ENCODE measurements at regions not wholly inside any gene's neighbourhood (a gene's known extent, or its start where the extent isn't known, plus 50 kb on each side); places are given as distances from the start of the nearest gene placed in this dataset.

DNA sequence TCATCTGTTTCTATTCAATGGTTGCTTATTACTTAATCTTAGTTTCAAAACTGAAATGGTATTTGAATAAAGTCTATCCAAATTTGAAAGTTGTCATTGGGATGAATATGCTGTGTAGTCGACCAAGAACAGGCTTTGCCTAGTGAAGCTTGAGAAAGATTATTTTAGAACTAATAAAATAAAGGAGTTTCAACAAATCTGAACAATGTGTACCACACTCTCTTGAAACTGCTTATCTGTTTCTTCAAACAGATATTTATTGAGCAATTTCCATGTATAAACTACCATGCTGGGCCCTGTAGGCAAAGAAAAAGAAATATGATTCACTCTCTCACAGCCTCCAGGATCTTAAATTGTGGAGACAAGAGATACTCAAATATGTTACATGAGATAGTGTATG is 174.4 kb downstream of the OGFRL1 start:
- Mint-ChIP-seq H3K4me3 (no peak overlapping the region), H3K27ac (no peak overlapping the region), H3K4me1 (no peaks in the 10 kb centered on the region), H3K36me3 (ENCODE audit: low read depth) (no peaks in the 10 kb centered on the region), H3K27me3 (ENCODE audit: low read depth, poor library complexity) (peaks cover 6% of the 10 kb centered on the region), H3K9me3 (peaks cover 33% of the 10 kb centered on the region)
- TF ChIP-seq, protein P1, sequence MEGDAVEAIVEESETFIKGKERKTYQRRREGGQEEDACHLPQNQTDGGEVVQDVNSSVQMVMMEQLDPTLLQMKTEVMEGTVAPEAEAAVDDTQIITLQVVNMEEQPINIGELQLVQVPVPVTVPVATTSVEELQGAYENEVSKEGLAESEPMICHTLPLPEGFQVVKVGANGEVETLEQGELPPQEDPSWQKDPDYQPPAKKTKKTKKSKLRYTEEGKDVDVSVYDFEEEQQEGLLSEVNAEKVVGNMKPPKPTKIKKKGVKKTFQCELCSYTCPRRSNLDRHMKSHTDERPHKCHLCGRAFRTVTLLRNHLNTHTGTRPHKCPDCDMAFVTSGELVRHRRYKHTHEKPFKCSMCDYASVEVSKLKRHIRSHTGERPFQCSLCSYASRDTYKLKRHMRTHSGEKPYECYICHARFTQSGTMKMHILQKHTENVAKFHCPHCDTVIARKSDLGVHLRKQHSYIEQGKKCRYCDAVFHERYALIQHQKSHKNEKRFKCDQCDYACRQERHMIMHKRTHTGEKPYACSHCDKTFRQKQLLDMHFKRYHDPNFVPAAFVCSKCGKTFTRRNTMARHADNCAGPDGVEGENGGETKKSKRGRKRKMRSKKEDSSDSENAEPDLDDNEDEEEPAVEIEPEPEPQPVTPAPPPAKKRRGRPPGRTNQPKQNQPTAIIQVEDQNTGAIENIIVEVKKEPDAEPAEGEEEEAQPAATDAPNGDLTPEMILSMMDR (IDR thresholded peaks at IDR 0.05), result no peak
- DNase-seq, result no peak

DNA sequence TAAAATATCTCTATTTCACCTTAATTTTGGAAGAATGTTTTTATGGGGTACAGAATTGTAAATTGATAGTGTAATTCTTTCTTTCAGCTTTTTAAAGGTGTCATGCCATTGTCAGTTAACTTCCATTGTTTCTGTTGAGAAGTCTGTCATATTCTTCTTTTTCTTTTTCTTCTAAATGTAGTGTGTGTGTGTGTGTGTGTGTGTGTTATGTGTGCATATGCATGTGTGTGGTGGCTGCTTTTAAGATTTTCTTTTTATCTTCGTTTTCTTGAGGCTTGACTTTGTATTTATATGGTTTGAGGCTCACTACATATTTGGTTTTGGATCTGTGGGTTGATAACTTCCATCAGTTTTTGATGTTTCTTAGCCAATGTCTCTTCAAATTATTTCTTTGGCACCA is 176.5 kb downstream of the OGFRL1 start:
- H3K4me3 Mint-ChIP-seq, result no peak overlapping the region
- no peak for DNase-seq

DNA sequence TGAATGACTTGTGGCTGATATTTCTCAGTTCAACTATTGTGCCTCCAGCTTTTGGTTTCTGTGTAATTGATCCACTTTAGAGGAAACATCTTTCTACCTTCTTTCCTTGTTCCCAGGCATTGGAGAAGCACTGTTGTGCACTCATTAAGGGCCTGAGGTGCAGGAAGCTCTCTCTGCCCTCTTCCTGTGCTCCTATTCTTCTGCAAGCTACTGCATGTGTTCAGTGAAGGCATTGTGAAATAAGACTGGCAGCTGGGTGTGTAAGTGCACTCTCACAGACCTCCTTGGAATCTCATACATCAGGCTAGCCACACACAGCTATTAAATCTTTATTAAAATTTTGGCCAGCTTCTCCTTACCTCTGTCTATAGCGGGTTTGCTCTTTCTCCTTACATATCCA is 177.8 kb downstream of the OGFRL1 start:
- H3K27ac Mint-ChIP-seq, result no peak overlapping the region
- H3K36me3 Mint-ChIP-seq (ENCODE audit: low read depth), result no peaks in the 10 kb centered on the region
- peaks cover 6% of the 10 kb centered on the region for H3K27me3 Mint-ChIP-seq (ENCODE audit: low read depth, poor library complexity)
- TF ChIP-seq, protein P1 (IDR thresholded peaks at IDR 0.05), result no peak
- no peak for DNase-seq
- H3K9me3 Mint-ChIP-seq, result peaks cover 33% of the 10 kb centered on the region
- no peak overlapping the region for H3K4me3 Mint-ChIP-seq
- H3K4me1 Mint-ChIP-seq, result no peaks in the 10 kb centered on the region

More for the DNA sequence above, 176.5 kb downstream of the OGFRL1 start:
- no peaks in the 10 kb centered on the region for H3K36me3 Mint-ChIP-seq (ENCODE audit: low read depth)
- peaks cover 33% of the 10 kb centered on the region for H3K9me3 Mint-ChIP-seq
- TF ChIP-seq, protein P1 (IDR thresholded peaks at IDR 0.05), result no peak
- H3K27me3 Mint-ChIP-seq (ENCODE audit: low read depth, poor library complexity), result peaks cover 10% of the 10 kb centered on the region
- no peaks in the 10 kb centered on the region for H3K4me1 Mint-ChIP-seq
- no peak overlapping the region for H3K27ac Mint-ChIP-seq

DNA sequence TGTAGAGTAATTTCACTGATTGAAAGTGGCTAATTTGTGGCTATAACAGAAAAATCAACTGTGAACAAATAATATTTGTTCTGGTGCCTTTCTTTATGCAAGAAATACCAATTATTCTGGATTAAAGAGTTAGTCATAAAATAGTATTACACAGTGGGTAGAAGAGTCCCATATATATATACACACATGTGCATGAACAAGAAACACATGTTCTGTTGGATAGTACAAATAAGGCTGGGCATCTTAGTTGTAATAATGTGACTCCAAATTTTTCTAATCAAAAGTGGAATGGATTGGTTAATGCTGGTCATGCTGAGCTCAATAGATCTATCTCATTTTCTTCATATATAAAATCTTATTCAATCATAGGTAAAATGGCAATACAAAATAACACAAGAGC is 179.4 kb downstream of the OGFRL1 start:
- TF ChIP-seq, protein P1 (IDR thresholded peaks at IDR 0.05), result no peak
- no peaks in the 10 kb centered on the region for H3K4me1 Mint-ChIP-seq
- no peak for DNase-seq
- no peak overlapping the region for H3K27ac Mint-ChIP-seq
- peaks cover 5% of the 10 kb centered on the region for H3K27me3 Mint-ChIP-seq (ENCODE audit: low read depth, poor library complexity)
- no peak overlapping the region for H3K4me3 Mint-ChIP-seq
- no peaks in the 10 kb centered on the region for H3K36me3 Mint-ChIP-seq (ENCODE audit: low read depth)
- peaks cover 33% of the 10 kb centered on the region for H3K9me3 Mint-ChIP-seq

DNA sequence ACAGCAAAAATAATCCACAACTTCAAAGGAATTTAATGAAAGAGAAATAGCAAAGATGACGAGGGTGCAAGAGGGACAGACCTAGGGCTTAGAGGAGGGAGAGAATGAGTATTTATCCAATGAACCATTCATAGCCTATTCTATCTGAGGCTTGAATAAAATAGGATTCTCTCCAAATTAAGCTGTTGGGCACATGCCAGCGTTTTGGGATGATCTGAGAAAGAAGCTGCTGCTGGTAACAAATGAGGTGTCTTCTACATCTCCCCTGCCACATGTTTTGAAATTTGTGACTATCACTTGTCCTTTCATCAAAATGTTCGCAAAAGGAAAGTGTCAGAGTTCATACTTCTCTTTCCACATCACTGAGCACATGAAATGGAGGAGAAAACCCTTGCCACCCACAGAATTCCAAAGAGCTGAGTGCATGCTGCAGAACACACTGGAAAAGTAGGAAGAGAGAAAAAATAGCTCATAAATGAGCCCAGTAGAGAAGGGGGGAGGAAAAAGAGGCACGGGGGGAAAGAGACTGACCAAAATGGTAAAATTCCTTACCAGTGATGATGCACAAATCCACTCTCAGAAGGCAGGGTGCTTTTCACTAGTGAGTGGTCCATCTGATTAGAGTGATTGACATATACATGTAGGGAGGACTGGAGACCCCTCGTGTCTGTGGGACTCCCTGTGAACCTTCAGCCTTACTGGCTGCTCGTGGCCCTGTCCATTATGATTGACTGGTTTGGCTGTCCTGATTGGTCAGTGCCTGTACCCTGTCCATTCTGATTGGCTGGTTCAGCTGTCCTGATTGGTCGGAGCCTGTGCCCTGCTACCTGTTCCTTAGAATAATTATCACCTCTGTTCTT is 180.5 kb downstream of the OGFRL1 start:
- Mint-ChIP-seq H3K36me3 (ENCODE audit: low read depth) (no peaks in the 10 kb centered on the region), H3K27me3 (ENCODE audit: low read depth, poor library complexity) (peaks cover 5% of the 10 kb centered on the region), H3K4me3 (no peak overlapping the region), H3K9me3 (peaks cover 26% of the 10 kb centered on the region), H3K4me1 (no peaks in the 10 kb centered on the region), H3K27ac (no peak overlapping the region)
- no peak for DNase-seq
- TF ChIP-seq, protein P1 (IDR thresholded peaks at IDR 0.05), result no peak

DNA sequence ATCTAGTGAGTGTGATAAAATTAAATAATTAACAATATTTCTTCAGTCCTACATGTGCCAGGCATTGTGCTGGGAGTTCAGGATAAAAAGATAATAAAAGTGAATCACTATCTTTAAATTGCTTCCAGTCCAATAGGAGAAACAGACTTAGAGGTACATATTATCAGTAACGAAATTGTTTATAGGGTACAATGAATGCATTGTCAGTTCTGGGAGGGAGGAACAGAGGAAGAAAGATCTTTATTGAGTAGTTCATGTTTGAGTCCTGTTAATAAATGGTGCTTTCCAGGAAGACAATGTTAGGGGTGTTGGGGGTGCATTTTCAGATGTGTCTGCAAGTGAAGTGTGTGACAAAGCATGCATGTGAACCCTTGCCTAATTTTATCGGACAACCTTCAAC is 183.1 kb downstream of the OGFRL1 start:
- Mint-ChIP-seq H3K27me3 (ENCODE audit: low read depth, poor library complexity) (peaks cover 5% of the 10 kb centered on the region), H3K36me3 (ENCODE audit: low read depth) (no peaks in the 10 kb centered on the region), H3K4me1 (no peaks in the 10 kb centered on the region), H3K4me3 (no peak overlapping the region), H3K27ac (no peak overlapping the region), H3K9me3 (peaks cover 1% of the 10 kb centered on the region)
- TF ChIP-seq, protein P1 (IDR thresholded peaks at IDR 0.05), result no peak
- no peak for DNase-seq

Measured in nephron progenitor cell (in vitro differentiated cells).